ENCODE measurements at regions not wholly inside any gene's neighbourhood (a gene's known extent, or its start where the extent isn't known, plus 50 kb on each side); places are given as distances from the start of the nearest gene placed in this dataset.

GRCh38 chr18:34506198-34506597 is 203.9 kb upstream of the DTNA start:
- Histone ChIP-seq H3K36me3 (no peaks in the 10 kb centered on the region), H3K4me3 (no peak overlapping the region), H3K27ac (no peak overlapping the region), H3K4me1 (no peaks in the 10 kb centered on the region), H3K27me3 (no peaks in the 10 kb centered on the region), H3K9me3 (peaks cover 0 to 5% of the 10 kb centered on the region in 2 donors)
- no peak for TF ChIP-seq CTCF (IDR thresholded peaks at IDR 0.05)
- no peak for DNase-seq (ENCODE audit: low spot score in 2 of 2)
- intact Hi-C loops (cut with DNase I): no loop called here

- DNase-seq (ENCODE audit: low spot score in 2 of 2): no peak
- Histone ChIP-seq H3K4me3 (no peak overlapping the region), H3K4me1 (no peaks in the 10 kb centered on the region), H3K27ac (no peak overlapping the region), H3K36me3 (no peaks in the 10 kb centered on the region), H3K27me3 (no peaks in the 10 kb centered on the region), H3K9me3 (no peaks in the 10 kb centered on the region)
- intact Hi-C loops (cut with DNase I): no loop called here
- no peak for TF ChIP-seq CTCF (IDR thresholded peaks at IDR 0.05)
Observed at GRCh38 chr18:34509163-34509562, 200.9 kb upstream of the DTNA start.

GRCh38 chr18:34509879-34510586 is 200.1 kb upstream of the DTNA start:
- Histone ChIP-seq H3K9me3 (no peaks in the 10 kb centered on the region), H3K4me3 (no peak overlapping the region), H3K4me1 (no peaks in the 10 kb centered on the region), H3K27ac (no peak overlapping the region), H3K27me3 (no peaks in the 10 kb centered on the region), H3K36me3 (no peaks in the 10 kb centered on the region)
- no peak for TF ChIP-seq CTCF (IDR thresholded peaks at IDR 0.05)
- intact Hi-C loops (cut with DNase I): no loop called here
- no peak for DNase-seq (ENCODE audit: low spot score in 2 of 2)

- Histone ChIP-seq H3K36me3 (no peaks in the 10 kb centered on the region), H3K4me3 (no peak overlapping the region), H3K27me3 (no peaks in the 10 kb centered on the region), H3K9me3 (no peaks in the 10 kb centered on the region), H3K27ac (no peak overlapping the region), H3K4me1 (no peaks in the 10 kb centered on the region)
- intact Hi-C loops (cut with DNase I): no loop called here
- TF ChIP-seq CTCF (IDR thresholded peaks at IDR 0.05): no peak
- no peak for DNase-seq (ENCODE audit: low spot score in 2 of 2)
Observed at GRCh38 chr18:34510926-34511325, 199.2 kb upstream of the DTNA start.

- Histone ChIP-seq H3K27ac (no peak overlapping the region), H3K4me1 (no peaks in the 10 kb centered on the region), H3K4me3 (no peak overlapping the region), H3K36me3 (no peaks in the 10 kb centered on the region), H3K9me3 (no peaks in the 10 kb centered on the region), H3K27me3 (no peaks in the 10 kb centered on the region)
- intact Hi-C loops (cut with DNase I): no loop called here
- DNase-seq (ENCODE audit: low spot score in 2 of 2): no peak
- TF ChIP-seq CTCF (IDR thresholded peaks at IDR 0.05): no peak
Observed at GRCh38 chr18:34511435-34511834, 198.7 kb upstream of the DTNA start.

GRCh38 chr18:34511879-34512278 is 198.2 kb upstream of the DTNA start:
- Histone ChIP-seq H3K36me3 (no peaks in the 10 kb centered on the region), H3K9me3 (no peaks in the 10 kb centered on the region), H3K4me1 (no peaks in the 10 kb centered on the region), H3K27ac (no peak overlapping the region), H3K4me3 (no peak overlapping the region), H3K27me3 (no peaks in the 10 kb centered on the region)
- no peak for TF ChIP-seq CTCF (IDR thresholded peaks at IDR 0.05)
- DNase-seq (ENCODE audit: low spot score in 2 of 2): no peak
- intact Hi-C loops (cut with DNase I): no loop called here
